Upper lobe of left lung (tissue), 4 donors: ENCODE measurements at regions not wholly inside any gene's neighbourhood (a gene's known extent, or its start where the extent isn't known, plus 50 kb on each side); places are given as distances from the start of the nearest gene placed in this dataset.

Experiments used
- CTCF ChIP-seq, 6 experiments: fragments of 450-650 bp in 4 of 6; fragments of 200-600 bp in 2 of 6; sonication (generic) in 2 of 6; IDR thresholded peaks; one replicate each; pipeline ENCODE4 v1.5.1; 2016 to 2019; ENCODE audit warnings: antibody characterized with exemption in 6 of 6
- EP300 ChIP-seq, 4 donors: sonication (generic); formaldehyde crosslinking; IDR thresholded peaks; one replicate each; pipeline ENCODE4 v1.5.1; 2017; ENCODE audit warnings: antibody characterized with exemption in 4 of 4, control low read depth in 2 of 4
- POLR2A ChIP-seq, 4 donors: fragments of 450-650 bp; IDR thresholded peaks; one replicate each; pipeline ENCODE4 v1.5.1; 2016 to 2017; ENCODE audit warnings: antibody characterized with exemption in 4 of 4, mild to moderate bottlenecking in 2 of 4

- TF ChIP-seq CTCF (IDR thresholded peaks at IDR 0.05) (no peak), EP300 (IDR thresholded peaks at IDR 0.05) (no peak), POLR2A (IDR thresholded peaks at IDR 0.05) (no peak)
Measured at GRCh38 chr11:128174465-128175291, 412.7 kb downstream of the ETS1 start.
